Nephron (organoid): ENCODE measurements at regions not wholly inside any gene's neighbourhood (a gene's known extent, or its start where the extent isn't known, plus 50 kb on each side); places are given as distances from the start of the nearest gene placed in this dataset.

Experiments
- H3K27ac Mint-ChIP-seq, 3 experiments: 2 replicates each; pipeline ENCODE4 v1.8.0; 2020; ENCODE audit warnings: mixed read lengths in 3 of 3, mild to moderate bottlenecking in 2 of 3, moderate library complexity in 1 of 3
- H3K27me3 Mint-ChIP-seq: 2 replicates; pipeline ENCODE4 v1.8.0; 2021; ENCODE audit warnings: low read depth, mild to moderate bottlenecking, moderate library complexity, mixed read lengths
- H3K36me3 Mint-ChIP-seq: 2 replicates; pipeline ENCODE4 v1.8.0; 2020; ENCODE audit warnings: low read depth, mixed read lengths
- H3K4me1 Mint-ChIP-seq: 2 replicates; pipeline ENCODE4 v1.8.0; 2020; ENCODE audit warnings: mixed read lengths
- H3K4me3 Mint-ChIP-seq, 3 experiments: 2 replicates each; pipeline ENCODE4 v1.8.0; 2020; ENCODE audit warnings: mild to moderate bottlenecking in 3 of 3, mixed read lengths in 3 of 3, moderate library complexity in 2 of 3
- H3K9me3 Mint-ChIP-seq: 2 replicates; pipeline ENCODE4 v1.8.0; 2020; ENCODE audit warnings: mixed read lengths
- TF ChIP-seq, protein P1 (sequence below), 3 experiments: fragments of 200-600 bp; sonication (generic); IDR thresholded peaks; one replicate each; pipeline ENCODE4 v1.5.0; 2021; ENCODE audit warnings: antibody characterized with exemption in 3 of 3; ENCODE audit not compliant: unreplicated experiment in 3 of 3

DNA sequence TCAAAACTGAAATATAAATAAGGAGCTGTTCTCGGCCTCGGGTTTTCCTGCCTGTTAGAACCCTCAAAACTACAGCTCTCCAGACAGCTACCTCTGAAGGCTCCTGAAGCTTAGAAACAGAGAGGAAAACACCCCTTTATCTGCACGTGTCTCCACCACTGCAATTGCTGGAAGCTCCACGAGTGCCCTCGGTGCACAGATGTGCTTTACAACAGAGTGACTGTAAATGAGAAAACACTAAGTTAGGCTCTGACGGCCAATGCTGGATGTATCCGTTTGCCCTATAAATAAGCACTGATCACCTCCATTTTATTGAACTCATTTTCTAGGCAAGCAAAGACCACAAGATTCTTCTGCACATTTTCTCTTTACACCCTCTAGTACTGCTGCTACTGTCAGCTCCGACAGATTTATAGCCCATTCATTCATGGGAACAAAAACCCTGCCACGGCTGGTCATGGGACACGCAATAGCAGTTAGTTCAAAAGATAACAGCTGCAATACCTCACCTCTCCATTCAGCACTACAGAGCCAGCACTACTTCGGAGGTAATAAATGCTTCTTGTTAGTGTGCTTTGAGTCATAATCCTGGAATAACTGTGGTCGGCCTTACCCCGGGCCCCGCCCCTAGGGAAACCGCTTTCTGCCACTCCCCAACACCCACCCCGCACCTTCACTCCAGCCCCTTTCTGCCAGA lies 241.1 kb upstream of the ZNF507 start:
- Mint-ChIP-seq H3K9me3 (peaks cover 14% of the 10 kb centered on the region), H3K27ac (peak overlapping the region; percentile 20 to 75 (median 31)), H3K27me3 (peaks cover 23% of the 10 kb centered on the region), H3K4me1 (peaks cover 35% of the 10 kb centered on the region), H3K4me3 (peak overlapping the region in 2 of 3 experiments; percentile 2 to 26), H3K36me3 (no peaks in the 10 kb centered on the region)
- TF ChIP-seq, protein P1, sequence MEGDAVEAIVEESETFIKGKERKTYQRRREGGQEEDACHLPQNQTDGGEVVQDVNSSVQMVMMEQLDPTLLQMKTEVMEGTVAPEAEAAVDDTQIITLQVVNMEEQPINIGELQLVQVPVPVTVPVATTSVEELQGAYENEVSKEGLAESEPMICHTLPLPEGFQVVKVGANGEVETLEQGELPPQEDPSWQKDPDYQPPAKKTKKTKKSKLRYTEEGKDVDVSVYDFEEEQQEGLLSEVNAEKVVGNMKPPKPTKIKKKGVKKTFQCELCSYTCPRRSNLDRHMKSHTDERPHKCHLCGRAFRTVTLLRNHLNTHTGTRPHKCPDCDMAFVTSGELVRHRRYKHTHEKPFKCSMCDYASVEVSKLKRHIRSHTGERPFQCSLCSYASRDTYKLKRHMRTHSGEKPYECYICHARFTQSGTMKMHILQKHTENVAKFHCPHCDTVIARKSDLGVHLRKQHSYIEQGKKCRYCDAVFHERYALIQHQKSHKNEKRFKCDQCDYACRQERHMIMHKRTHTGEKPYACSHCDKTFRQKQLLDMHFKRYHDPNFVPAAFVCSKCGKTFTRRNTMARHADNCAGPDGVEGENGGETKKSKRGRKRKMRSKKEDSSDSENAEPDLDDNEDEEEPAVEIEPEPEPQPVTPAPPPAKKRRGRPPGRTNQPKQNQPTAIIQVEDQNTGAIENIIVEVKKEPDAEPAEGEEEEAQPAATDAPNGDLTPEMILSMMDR (IDR thresholded peaks at IDR 0.05; ENCODE audit: unreplicated experiment in 3 of 3) = peak in 2 of 3 experiments; percentile 23 to 28

DNA sequence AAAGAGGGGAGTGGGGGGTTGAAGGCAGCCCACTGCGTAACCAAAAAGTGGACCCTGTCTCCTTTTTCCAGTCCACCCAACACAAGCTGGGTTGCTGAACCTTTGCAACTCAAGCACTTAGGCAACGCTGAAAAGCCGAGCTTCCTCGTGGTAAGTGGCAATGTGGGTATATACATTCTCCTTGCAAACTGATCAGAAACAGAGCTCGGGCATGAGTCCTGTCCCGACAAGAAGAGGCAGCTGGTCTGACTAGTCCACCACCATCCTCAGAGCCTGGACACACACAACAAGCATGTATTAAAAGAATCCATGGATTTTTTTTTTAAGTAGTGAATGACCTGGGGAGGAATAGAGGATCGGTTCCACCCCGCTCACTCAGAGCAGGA lies 240.6 kb upstream of the ZNF507 start:
- Mint-ChIP-seq H3K4me1 (peaks cover 35% of the 10 kb centered on the region), H3K27me3 (peaks cover 23% of the 10 kb centered on the region), H3K4me3 (no peak overlapping the region), H3K9me3 (peaks cover 12% of the 10 kb centered on the region), H3K36me3 (no peaks in the 10 kb centered on the region), H3K27ac (peak overlapping the region in 1 of 3 experiments; percentile 31)
- TF ChIP-seq, protein P1 (IDR thresholded peaks at IDR 0.05; ENCODE audit: unreplicated experiment in 3 of 3) = peak in 1 of 3 experiments; percentile 3

DNA sequence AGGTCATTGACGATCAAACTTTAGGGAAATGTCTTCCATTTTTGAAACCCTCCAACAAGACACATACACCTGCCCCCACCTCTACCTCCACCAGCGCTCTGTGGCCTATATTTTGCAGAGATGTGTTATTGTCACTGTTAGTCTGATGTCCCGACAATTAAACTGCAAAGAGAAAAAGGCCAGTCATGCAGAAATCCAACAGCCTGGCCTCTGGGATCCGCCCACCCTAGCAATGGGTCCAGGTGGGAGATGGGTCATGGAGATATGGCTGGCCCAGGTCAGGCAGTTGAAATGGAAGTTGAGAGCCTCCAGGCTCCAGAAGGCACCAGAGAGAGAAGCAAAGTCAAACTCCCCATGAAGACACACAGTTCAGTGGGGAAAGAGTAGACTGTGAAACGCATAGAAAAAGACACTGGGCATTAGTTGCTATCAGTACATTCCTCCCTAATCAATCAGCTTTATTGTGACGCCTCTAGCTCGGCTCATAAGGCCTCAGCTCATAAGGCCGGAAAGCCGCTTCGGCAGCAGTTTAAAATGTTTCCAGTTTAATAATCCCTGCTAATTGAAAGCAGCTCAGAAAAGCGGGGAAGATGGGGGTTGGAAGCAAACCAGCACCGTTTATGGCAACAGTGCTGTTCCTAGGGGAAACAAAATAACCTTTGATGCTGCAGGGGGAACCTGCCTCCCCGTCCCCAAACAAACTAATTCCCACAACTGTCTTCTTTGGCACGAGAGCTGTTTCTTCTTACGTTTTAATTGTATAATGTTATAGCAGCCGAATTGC lies 239.7 kb upstream of the ZNF507 start:
- Mint-ChIP-seq H3K9me3 (peaks cover 6% of the 10 kb centered on the region), H3K4me1 (peaks cover 27% of the 10 kb centered on the region), H3K36me3 (no peaks in the 10 kb centered on the region), H3K27me3 (peaks cover 17% of the 10 kb centered on the region), H3K27ac (peak overlapping the region; percentile 2 to 38 (median 20)), H3K4me3 (peak overlapping the region in 2 of 3 experiments; percentile 1 to 31)
- TF ChIP-seq, protein P1 (IDR thresholded peaks at IDR 0.05; ENCODE audit: unreplicated experiment in 3 of 3) = no peak

DNA sequence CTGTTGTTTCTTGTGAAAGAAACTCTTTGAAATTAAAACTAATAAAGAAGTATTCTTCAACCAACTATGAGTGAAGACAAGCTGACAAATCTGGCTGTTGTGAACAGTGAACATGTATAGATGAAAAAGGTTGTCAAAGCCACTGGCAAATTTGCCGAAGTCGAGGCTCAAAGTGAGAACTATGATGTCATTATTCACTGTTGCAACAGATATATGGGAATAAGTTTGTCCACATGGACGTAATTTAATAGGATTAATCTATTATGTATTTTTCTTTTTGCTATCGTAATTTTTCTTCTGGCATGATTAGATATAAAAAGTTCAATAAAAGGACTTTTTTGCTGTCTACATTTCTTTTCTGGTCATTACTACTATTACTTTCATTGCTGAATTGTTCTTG lies 223.2 kb upstream of the ZNF507 start:
- no peaks in the 10 kb centered on the region for H3K36me3 Mint-ChIP-seq
- H3K27ac Mint-ChIP-seq = no peak overlapping the region
- H3K4me3 Mint-ChIP-seq = no peak overlapping the region
- peaks cover 21% of the 10 kb centered on the region for H3K4me1 Mint-ChIP-seq
- H3K27me3 Mint-ChIP-seq = no peaks in the 10 kb centered on the region
- TF ChIP-seq, protein P1 (IDR thresholded peaks at IDR 0.05; ENCODE audit: unreplicated experiment in 3 of 3) = no peak
- H3K9me3 Mint-ChIP-seq = peaks cover 11% of the 10 kb centered on the region

DNA sequence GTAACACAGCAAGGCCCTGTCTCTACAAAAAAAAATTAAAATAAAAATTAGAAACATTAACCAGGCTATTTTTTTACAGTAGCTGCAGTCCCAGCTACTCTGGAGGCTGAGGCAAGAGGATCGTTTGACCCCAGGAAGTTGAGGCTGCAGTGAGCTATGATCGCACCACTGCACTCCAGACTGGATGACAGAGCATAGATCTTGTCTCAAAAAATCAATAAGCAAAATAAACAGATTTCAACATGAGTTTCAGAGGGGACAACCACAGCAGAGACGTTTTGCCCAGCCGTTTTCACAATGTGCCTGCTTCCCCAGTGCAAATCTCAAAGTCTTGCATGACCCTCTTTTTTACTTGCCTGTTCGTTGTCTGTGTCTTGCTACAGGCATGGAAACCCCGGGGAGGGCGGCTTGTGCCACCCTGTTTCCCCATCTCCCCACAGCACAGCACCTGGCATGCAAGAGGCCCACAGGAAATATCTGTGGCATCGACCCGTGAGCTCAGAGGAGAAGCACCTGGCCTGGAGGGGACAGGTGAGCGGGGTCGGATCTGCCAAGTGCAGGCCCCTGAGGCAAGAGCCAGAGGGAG lies 222.0 kb upstream of the ZNF507 start:
- Mint-ChIP-seq H3K27ac (peak overlapping the region in 1 of 3 experiments; percentile 67), H3K4me1 (peaks cover 21% of the 10 kb centered on the region), H3K36me3 (no peaks in the 10 kb centered on the region), H3K9me3 (peaks cover 2% of the 10 kb centered on the region), H3K4me3 (no peak overlapping the region), H3K27me3 (no peaks in the 10 kb centered on the region)
- TF ChIP-seq, protein P1 (IDR thresholded peaks at IDR 0.05; ENCODE audit: unreplicated experiment in 3 of 3) = no peak
